Gastroesophageal sphincter (tissue), 3 donors: ENCODE measurements at regions not wholly inside any gene's neighbourhood (a gene's known extent, or its start where the extent isn't known, plus 50 kb on each side); places are given as distances from the start of the nearest gene placed in this dataset.

Source experiments
- CTCF ChIP-seq, 4 experiments: fragments of 200-600 bp in 2 of 4; fragments of 450-650 bp in 2 of 4; sonication (generic) in 1 of 4; IDR thresholded peaks; one replicate each; pipeline ENCODE4 v1.5.1; 2017 to 2019; ENCODE audit warnings: antibody characterized with exemption in 4 of 4, mild to moderate bottlenecking in 2 of 4, moderate library complexity in 2 of 4
- EP300 ChIP-seq: sonication (generic); formaldehyde crosslinking; IDR thresholded peaks from one replicate; pipeline ENCODE4 v1.6.1; 2017; ENCODE audit warnings: antibody characterized with exemption, mild to moderate bottlenecking
- POLR2A ChIP-seq, 2 donors: fragments of 450-650 bp; IDR thresholded peaks; one replicate each; pipeline ENCODE4 v1.6.1; 2017; ENCODE audit warnings: antibody characterized with exemption in 2 of 2, mild to moderate bottlenecking in 2 of 2, moderate library complexity in 1 of 2
- POLR2AphosphoS5 ChIP-seq: sonication (generic); formaldehyde crosslinking; IDR thresholded peaks from one replicate; pipeline ENCODE4 v1.6.1; 2017; ENCODE audit warnings: antibody characterized with exemption

- TF ChIP-seq CTCF (IDR thresholded peaks at IDR 0.05) (no peak), POLR2A (IDR thresholded peaks at IDR 0.05) (no peak), POLR2AphosphoS5 (no peak), EP300 (no peak)
These were observed 63.0 kb upstream of the THY1 start for GRCh38 chr11:119486016-119486415.
